HG03280 (cell line): ENCODE measurements at regions not wholly inside any gene's neighbourhood (a gene's known extent, or its start where the extent isn't known, plus 50 kb on each side); places are given as distances from the start of the nearest gene placed in this dataset.

Source experiments
- ATAC-seq: cut with Tn5 transposase; IDR thresholded peaks from one replicate; pipeline ENCODE4 v1.9.1; 2021; ENCODE audit warnings: mild to moderate bottlenecking, moderate library complexity; ENCODE audit not compliant: unreplicated experiment

DNA sequence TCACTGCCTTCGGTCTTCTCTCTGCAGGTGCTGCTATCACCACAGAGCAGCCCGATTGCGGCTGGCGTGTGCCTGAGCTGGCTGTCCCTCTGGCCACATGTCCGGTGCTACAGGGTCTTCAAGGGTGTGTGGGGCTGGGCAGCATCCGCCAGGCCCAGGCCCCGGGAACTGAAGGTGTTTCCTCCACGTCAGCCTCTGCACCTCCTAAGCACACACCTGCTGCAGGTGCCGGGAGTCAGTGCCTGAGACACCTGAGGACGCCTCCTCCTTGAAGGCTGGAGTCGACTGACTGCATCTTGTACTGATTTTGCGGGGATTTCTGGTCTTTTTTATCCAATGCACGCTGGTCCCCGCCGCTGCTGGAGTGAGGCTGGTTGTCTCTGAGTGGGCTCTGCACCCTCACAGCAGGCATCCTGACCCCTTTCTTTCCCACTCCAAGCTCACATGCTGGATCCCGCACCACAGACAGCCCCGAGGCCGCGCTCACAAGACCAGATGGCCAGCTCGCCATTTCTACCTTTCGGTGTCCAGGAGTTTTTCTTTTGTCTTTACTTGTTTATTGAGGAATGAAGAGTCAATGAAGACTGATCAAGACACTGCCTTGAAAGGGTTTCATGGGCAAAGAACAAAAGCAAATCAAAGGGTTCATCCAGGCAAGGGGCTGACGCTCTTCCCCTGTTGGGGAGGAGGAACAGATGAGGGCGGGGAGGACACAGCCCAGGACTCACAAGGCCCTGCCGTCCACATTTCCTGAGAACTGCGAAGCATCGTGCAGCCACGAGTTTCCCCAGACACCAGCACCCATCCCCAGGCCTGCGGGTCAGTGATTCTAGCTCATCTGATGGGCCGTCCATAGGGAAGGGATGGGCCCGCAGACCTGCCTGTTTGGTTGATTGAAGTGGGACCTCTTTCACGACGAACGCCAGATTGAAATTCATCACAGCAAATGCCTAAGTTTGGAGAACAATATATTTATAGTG is 203.8 kb upstream of the SOX1 start:
- ATAC-seq, result no peak

DNA sequence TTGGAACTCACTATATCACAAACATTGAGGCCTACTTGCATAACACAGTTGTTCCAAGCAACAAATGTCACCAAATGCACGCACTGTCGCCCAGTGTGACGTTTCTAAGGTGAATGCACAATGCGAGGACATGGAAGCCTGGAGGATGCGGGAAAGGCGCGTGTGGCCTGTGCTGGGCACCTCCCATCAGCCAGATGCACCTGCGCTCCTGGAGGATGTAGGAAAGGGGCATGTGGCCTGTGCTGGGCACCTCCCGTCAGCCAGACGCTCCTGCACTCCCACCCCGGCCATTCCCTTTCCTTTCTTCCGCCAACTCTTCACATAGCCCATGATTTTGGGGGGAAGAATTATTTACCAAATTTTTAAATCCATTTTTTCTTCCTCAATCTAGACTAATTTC is 202.4 kb upstream of the SOX1 start:
- ATAC-seq, result no peak

DNA sequence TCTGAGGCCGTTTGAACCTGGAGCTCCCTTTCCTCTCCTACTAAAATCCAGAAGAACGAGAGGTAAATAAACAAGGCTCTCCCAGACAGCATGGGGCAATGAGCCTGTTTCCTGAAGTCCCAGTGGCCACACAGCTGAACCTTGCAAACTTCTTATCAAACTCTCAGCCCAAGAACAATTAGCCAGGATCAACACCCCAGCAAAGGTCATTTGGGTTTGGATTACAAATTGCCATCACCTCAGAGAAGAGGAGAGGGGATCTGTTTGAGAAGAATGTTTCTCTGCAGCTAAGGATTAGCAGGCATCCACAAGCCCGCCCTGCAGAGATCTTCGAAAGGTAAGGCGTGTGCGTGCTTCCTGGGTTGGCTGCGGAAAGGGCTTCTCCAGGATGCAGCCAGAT is 201.9 kb upstream of the SOX1 start:
- ATAC-seq, result no peak

DNA sequence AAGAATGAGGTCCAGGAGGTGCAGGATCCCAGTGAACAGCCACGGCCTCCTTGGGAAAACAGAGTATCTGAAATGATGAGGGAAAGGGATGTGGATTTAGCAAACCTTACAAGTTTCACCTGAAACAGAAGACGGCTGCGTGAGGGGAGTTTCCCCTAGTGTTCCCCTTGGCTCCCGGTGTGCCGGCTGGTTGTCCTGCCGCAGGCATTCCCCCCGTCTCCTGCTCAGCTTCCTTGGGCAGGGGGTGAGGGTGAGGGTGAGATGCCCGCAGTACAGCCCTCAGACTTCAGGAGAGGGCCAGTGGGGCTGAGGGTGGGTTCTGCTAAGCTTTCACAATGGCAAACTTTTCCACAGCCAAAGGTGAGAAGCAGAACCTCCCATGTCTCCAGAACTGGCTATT is 201.1 kb upstream of the SOX1 start:
- ATAC-seq, result no peak

DNA sequence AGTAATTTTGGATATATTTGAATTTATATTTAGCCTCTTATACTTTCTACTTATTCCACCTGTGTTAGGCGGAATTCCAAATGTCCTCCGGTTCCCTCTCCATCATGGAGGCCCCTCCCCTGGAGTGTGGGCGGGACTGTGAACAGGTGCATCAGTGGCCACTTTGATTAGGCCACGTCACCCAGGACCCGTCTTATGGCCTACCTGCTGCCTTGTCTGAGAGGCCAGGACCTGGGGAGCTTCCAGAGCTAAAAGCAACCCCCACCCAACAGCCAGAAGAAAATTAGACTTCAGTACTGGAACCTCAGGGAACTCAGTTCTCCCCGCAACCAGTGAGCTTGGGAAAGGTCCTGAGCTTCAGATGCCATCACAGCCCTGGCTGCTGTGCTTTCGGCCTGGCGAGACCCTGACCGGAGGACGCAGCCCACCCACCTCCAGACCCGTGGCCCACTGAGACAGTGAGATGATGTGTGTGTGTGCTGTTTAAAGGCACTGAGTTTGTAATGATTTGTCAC is 200.2 kb upstream of the SOX1 start:
- ATAC-seq, result no peak

DNA sequence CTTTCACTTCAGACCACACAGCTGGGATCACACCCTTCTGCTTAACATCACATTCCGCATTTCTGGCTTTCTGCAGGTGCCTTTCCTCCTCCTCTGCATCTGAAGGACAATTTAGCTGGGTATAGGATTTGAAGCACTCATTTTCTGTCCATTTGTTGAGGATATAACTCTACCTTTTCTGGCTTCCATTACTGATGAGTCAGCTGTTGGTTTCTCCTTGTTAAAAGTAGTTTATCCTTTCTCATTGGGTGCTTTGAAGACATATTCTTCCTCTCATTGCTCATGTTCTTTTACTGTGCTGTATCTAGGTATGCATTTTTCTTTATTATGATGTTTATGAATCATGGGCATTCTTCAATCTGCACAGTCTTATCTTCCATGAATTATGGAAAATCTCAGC is 199.3 kb upstream of the SOX1 start:
- ATAC-seq, result no peak

DNA sequence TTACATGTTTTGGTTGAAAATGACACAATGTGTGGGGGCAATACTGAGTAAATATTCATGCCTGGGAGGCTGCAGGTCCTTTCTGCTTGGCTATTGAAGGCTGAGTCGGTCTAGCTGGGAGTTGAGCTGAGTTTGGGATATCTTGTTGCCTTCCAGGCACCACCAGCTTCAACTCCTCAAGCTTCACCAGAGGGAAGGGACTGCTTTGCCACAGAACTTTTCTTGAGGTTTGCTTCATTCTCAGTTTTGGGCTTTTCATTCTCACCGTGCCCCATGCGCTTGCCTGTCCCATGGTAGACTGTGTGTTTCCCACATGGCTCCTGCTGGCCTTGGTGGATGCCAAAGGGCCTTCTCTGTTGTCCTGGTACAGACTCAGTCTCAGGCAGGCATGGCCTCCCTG is 198.2 kb upstream of the SOX1 start:
- no peak for ATAC-seq

DNA sequence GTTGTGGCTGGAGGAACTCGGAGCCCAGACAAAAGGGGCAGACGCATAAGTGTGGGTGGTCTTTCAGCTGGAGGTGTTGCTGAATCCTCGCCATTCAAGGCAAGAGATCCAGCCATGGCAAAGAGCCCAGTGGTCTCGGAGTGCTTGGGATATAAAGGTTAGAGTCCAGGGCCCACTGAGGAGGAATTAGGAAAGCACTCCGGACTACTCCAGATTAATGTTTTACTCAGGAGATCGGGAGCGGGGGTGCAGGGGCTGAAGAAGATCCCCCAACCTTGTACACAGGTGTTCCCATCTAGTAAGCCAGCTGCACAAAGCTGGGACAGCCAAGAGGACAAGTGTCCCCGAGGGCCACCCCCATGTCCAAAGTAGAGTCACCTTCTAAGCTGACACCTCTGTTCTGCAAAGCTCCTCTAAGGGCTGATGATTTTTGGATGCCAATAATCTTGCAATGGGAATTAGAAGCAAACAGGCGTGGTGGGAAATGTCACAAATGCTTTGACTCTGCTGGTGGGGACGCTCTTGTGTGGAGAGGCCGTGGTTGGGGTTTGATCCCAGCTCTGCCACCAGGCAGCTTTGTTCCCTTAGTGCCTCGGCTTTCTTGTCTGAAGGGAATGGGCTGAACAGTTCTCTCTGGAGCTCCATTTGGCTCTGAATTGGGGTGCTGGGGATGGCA is 194.3 kb upstream of the SOX1 start:
- no peak for ATAC-seq

DNA sequence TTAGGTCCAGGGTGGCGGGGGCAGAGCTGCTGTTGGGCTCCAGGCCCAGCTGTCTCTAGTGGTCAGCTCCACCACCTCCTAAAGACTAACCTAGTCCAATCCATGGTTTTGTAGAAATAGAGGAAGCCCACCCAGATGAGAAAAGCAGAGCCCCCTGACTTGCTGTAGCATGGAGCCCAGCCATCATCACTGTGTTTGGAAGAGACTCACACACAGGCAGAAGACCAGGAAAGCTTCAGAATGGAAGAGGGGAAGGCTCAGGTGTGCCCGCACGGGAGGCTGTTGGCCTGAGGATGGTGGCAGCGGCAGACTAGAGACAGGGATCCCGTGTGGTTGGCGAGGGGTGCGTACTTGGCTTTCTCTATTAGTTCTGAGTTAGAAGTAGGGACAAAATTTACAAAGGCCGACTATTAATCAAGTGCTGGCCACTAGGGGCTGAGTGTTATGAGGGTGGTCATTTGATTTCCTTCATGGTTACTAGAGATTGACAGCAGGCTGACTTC is 193.2 kb upstream of the SOX1 start:
- ATAC-seq, result no peak

DNA sequence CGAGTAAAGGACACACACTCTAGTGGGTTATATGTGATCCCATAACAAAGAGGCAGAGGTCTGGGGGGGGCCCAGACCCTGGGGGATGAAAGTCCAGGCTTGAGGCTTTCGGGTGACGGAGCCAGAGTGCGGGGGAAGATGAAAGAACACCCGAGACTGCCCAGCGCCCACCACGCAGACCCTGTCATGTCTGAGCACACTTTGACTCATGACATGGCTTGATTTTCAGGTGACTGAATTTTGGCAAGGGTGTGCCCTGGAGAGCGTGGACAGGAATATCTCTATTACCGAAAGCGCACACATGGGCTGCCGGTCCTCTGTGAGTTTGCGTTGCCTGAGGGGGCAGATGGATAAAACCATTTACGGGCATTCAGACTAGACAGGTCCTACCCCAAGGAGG is 192.0 kb upstream of the SOX1 start:
- ATAC-seq, result no peak

DNA sequence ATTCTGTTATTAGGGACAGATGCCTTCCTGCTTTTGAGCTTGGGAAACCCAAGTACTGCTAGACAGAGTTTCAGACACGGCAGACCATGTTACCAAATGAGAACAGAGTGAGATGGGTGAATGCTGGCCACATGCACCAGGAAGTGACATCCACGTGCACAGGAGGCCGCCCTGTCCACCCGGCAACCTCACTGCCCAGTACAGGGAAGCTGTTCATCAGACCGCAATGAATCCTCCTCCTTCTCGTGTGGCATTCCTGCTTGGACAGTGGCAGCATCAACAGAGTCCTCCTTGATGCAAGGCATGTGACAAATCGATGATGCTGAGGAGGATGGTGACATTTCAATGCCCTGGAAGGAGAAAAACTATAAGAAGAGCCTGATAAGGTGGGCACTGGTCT is 191.0 kb upstream of the SOX1 start:
- ATAC-seq, result no peak

DNA sequence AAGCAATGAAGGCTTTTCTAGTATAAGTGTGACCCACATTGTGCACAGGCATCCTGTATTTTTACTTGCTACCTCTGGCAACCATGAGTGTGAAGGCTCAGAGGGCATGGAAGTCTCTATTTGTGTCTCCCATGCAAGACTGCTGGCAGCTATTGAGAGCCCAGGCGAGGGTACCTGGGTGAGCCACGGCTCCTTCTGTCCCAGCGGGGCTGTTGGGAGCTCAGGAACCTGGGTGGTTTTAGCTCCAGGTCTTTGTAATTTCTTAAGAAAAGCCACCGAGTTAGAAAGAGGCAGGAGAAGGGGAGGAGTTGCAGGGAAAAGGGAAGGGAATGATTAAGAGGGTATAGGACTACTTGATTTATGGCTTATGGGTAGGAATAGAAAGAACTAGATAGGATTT is 190.4 kb upstream of the SOX1 start:
- ATAC-seq, result no peak

DNA sequence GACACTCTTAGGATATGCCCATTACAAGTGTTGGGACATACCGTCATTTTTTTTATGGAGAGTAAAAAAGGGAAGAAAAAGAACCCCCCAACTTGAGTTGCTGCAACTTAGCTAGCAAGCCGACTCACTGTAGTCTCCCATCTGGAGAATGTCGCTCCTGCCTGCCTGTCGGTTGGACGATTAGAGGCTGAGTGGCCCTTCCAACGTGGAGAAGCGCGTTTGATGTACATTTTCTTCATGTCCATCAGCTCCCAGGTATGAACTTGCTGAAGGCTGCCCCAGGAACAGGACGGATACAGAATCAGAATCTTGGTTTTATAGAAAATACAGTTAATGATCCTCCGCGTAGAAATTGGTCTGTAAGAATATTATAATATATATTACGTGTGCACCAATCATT is 189.0 kb upstream of the SOX1 start:
- ATAC-seq, result no peak

DNA sequence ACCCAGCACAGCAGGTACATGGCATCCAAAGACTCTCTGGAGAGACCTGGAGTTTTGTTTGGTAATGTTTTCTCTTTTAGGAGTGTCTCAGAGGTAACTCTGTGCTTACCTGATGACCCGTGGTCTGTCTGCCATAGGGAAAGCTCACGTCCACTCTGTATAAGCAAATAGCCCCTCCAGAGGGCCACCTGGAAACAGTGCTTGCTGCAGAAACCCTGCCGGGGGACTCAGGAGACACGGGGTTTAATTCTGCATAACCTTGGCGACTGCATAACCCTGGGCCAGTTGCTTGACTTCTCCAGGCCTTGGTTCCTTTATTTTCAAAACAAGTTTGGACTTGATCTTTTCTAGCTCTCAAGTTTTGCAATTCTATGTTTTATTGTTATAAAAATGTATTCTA is 187.2 kb upstream of the SOX1 start:
- ATAC-seq, result no peak

DNA sequence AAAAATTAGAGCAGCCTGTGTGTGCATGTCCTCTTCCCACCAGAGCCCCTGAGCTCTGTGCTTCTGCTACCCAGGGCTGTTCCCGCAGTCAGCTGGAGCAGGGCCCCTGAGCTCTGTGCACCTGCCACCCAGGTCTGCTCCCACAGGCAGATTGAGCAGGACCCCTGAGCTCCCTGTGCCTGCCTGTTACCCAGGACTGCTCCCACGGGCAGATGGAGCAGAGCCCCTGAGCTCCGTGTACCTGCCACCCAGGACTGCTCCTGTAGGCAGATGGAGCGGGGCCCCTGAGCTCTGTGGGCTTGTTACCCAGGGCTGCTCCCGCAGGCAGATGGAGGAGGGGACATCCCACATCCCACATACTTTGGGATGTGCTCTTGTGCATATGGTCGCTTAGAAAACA is 186.8 kb upstream of the SOX1 start:
- ATAC-seq, result no peak

DNA sequence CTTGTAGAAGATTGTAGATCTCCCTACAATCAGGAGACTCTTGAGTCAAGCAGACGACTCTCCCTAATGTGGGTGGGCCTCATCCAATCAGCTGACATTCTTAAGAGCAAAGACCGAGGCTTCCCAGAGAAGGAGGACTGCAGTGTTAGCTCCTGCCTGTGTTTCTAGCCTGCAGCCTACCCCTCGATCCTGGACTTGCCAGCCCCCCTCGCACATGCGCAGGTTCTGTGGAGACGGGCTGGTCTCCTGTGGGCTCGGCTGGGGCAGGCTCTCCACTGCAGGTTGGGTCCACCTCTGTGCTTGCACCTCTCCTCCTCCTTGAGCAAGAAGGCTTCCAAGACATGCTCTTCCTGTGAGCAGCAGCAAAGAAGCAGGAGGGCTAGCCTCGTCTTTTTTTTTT is 185.2 kb upstream of the SOX1 start:
- ATAC-seq, result no peak

DNA sequence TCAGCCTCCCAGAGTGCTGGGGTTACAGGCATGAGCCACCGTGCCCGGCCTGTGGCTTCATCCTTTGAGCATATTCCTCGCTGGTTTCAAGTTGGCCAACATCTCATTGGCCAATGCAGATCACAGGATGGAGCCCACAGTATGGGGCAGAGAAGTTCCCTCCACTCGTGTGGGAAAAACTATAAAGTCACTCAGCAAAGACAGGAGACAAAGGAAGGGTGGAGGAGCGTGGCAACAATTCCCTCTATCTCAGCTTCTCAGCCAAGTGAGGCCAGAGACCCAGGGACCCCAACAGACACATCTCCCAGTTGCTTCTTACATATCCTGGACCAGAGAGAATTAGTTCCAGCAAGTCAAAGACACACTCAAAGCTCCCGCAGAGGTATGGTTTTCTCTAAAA is 184.6 kb upstream of the SOX1 start:
- ATAC-seq, result no peak

DNA sequence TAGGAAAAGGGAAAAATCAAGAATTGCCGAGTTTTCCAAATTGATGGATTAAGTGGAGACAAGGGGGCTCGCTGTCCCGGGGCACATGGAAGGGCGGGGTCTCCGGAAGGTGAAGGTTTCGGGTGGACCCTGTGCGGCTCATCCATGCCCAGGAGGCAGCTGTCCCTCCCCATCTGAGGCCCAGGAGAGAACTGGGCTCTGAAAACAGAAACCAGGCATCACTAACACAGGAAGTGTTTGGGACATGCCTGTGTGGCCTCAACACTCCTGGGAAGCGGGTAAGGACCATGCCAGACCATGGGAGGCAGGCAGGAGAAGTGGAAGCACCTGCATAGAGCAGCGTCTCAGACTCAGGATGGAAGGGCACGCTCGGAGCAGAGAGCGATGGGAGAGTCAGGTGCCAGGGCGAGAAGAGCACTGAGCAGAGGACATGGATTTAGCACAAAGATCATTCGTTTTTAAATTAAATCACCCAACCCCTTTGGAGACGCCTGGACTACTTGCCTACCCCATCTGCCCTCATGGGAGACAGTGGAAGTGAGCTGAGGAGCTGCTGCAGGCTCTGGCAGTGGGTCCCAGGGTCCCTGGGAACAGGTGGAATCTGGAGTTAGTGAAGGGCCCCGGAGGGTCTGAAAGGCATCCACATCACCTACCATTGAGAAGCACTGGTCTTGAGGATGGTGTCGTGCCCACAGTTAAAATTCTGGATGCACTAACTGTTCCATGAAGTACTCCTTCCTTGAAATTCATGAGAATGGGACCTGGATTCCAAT is 183.2 kb upstream of the SOX1 start:
- no peak for ATAC-seq

DNA sequence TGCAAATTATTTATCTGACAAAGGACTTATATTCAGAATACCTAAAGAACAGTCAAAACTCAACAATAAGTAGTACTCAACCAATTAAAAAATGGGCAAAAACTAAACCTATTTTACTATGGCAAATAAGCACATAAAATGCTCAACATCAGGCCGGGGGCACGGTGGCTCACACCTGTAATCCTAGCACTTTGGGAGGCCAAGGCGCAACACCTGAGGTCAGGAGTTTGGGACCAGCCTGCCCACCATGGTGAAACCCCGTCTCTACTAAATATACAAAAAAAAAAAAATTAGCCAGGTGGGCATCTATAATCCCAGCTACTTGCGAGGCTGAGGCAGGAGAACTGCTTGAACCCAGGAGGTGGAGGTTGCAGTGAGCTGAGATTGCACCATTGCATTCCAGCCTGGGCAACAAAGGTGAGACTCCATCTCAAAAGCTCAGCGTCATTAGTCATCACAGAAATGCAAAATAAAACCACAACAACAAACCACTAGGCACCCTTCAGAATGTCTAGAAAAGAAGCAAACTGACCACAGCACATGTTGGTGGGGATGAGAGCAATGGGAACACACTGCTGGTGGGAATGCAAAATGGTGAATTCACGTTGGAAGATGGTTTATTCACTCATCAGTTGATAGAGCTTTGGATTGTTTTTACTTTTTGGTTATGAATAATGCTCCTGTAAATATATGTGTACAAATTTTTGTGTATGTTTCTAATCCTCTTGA is 180.6 kb upstream of the SOX1 start:
- ATAC-seq, result no peak

DNA sequence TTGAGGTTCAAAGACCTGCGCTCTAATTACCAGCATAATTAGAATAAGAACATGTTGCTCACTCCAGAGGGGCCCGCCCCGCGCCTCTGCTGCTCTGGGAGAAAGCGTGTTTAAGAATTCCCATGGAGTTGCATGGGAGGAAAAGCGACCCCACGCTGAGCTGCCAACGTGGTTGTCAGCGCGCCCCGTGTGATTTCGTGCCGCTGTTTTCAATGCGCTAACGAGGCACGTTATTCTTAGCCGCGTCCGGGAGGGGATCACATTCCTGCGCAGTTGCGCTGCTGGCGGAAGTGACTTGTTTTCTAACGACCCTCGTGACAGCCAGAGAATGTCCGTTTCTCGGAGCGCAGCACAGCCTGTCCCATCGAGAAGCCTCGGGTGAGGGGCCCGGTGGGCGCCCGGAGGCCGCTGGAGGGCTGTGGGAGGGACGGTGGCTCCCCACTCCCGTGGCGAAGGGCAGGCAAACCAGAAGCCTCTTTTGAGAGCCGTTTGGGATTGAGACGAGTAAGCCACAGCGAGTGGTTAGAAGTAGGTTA is 173.8 kb upstream of the SOX1 start:
- ATAC-seq, result no peak
